ENCODE measurements at regions not wholly inside any gene's neighbourhood (a gene's known extent, or its start where the extent isn't known, plus 50 kb on each side); places are given as distances from the start of the nearest gene placed in this dataset.

GRCh38 chr11:8828580-8829361, 82.2 kb upstream of the AKIP1 start:
- TF ChIP-seq EZH2 (optimal IDR thresholded peaks at IDR 0.05; ENCODE audit: low read depth, low read length) (no peak), CTCF (IDR thresholded peaks at IDR 0.05; ENCODE audit: low read length) (no peak)
- Histone ChIP-seq H3K27ac (ENCODE audit: low read length) (no peak overlapping the region), H3F3A (ENCODE audit: insufficient read depth, low read length) (no peaks in the 10 kb centered on the region), H4K20me1 (ENCODE audit: insufficient read depth, low read length) (no peaks in the 10 kb centered on the region), H3K4me1 (ENCODE audit: low read length) (peaks cover 8% of the 10 kb centered on the region; the same call in 1 of the 2 replicates), H3K4me3 (ENCODE audit: low read length) (no peak overlapping the region), H3K9me3 (replicated peaks; ENCODE audit: insufficient read depth, low read length) (no peaks in the 10 kb centered on the region), H3K79me2 (ENCODE audit: low read length) (no peaks in the 10 kb centered on the region), H3K36me3 (replicated peaks; ENCODE audit: insufficient read depth, low read length) (no peaks in the 10 kb centered on the region), H3K9ac (ENCODE audit: low read length) (no peak overlapping the region), H3K4me2 (ENCODE audit: low read depth, low read length) (no peak overlapping the region), H3K27me3 (replicated peaks; ENCODE audit: insufficient read depth, low read length) (no peaks in the 10 kb centered on the region), H3K9me2 (replicated peaks; ENCODE audit: insufficient read depth, low read length) (no peaks in the 10 kb centered on the region), H2AFZ (ENCODE audit: low read length) (no peak overlapping the region)
- no peak for DNase-seq

GRCh38 chr11:8829556-8829955, 81.4 kb upstream of the AKIP1 start:
- H3K4me1 ChIP-seq (ENCODE audit: low read length) = peaks cover 8% of the 10 kb centered on the region; the same call in 1 of the 2 replicates
- no peaks in the 10 kb centered on the region for H3K9me2 ChIP-seq (replicated peaks; ENCODE audit: insufficient read depth, low read length)
- no peak overlapping the region for H3K27ac ChIP-seq (ENCODE audit: low read length)
- H3K9ac ChIP-seq (ENCODE audit: low read length) = no peak overlapping the region
- H3K4me3 ChIP-seq (ENCODE audit: low read length) = no peak overlapping the region
- no peaks in the 10 kb centered on the region for H3K27me3 ChIP-seq (replicated peaks; ENCODE audit: insufficient read depth, low read length)
- no peaks in the 10 kb centered on the region for H3K9me3 ChIP-seq (replicated peaks; ENCODE audit: insufficient read depth, low read length)
- no peaks in the 10 kb centered on the region for H3F3A ChIP-seq (ENCODE audit: insufficient read depth, low read length)
- no peaks in the 10 kb centered on the region for H3K79me2 ChIP-seq (ENCODE audit: low read length)
- H3K4me2 ChIP-seq (ENCODE audit: low read depth, low read length) = no peak overlapping the region
- H3K36me3 ChIP-seq (replicated peaks; ENCODE audit: insufficient read depth, low read length) = no peaks in the 10 kb centered on the region
- H2AFZ ChIP-seq (ENCODE audit: low read length) = no peak overlapping the region
- no peak for DNase-seq
- no peaks in the 10 kb centered on the region for H4K20me1 ChIP-seq (ENCODE audit: insufficient read depth, low read length)
- TF ChIP-seq EZH2phosphoT487 (IDR thresholded peaks at IDR 0.05; ENCODE audit: low read length) (no peak), CTCF (IDR thresholded peaks at IDR 0.05; ENCODE audit: low read length) (no peak), EZH2 (optimal IDR thresholded peaks at IDR 0.05; ENCODE audit: low read depth, low read length) (no peak)

- H2AFZ ChIP-seq (ENCODE audit: low read length) = no peak overlapping the region
- no peaks in the 10 kb centered on the region for H3K36me3 ChIP-seq (replicated peaks; ENCODE audit: insufficient read depth, low read length)
- no peaks in the 10 kb centered on the region for H4K20me1 ChIP-seq (ENCODE audit: insufficient read depth, low read length)
- H3K79me2 ChIP-seq (ENCODE audit: low read length) = no peaks in the 10 kb centered on the region
- no peaks in the 10 kb centered on the region for H3K27me3 ChIP-seq (replicated peaks; ENCODE audit: insufficient read depth, low read length)
- no peaks in the 10 kb centered on the region for H3F3A ChIP-seq (ENCODE audit: insufficient read depth, low read length)
- no peak overlapping the region for H3K4me2 ChIP-seq (ENCODE audit: low read depth, low read length)
- H3K9me2 ChIP-seq (replicated peaks; ENCODE audit: insufficient read depth, low read length) = no peaks in the 10 kb centered on the region
- H3K4me3 ChIP-seq (ENCODE audit: low read length) = no peak overlapping the region
- peaks cover 8% of the 10 kb centered on the region; the same call in 1 of the 2 replicates for H3K4me1 ChIP-seq (ENCODE audit: low read length)
- H3K9ac ChIP-seq (ENCODE audit: low read length) = no peak overlapping the region
- DNase-seq = no peak
- H3K27ac ChIP-seq (ENCODE audit: low read length) = no peak overlapping the region
- no peaks in the 10 kb centered on the region for H3K9me3 ChIP-seq (replicated peaks; ENCODE audit: insufficient read depth, low read length)
- TF ChIP-seq CTCF (IDR thresholded peaks at IDR 0.05; ENCODE audit: low read length) (no peak), EZH2 (optimal IDR thresholded peaks at IDR 0.05; ENCODE audit: low read depth, low read length) (no peak), EZH2phosphoT487 (IDR thresholded peaks at IDR 0.05; ENCODE audit: low read length) (no peak)
Measured at GRCh38 chr11:8830641-8831040, 80.3 kb upstream of the AKIP1 start.
